HG02852 (cell line): ENCODE measurements at regions not wholly inside any gene's neighbourhood (a gene's known extent, or its start where the extent isn't known, plus 50 kb on each side); places are given as distances from the start of the nearest gene placed in this dataset.
"Not testable (repeated sequence)": the region's sequence is repeated elsewhere in the genome, so short reads cannot be mapped to it uniquely, and the experiment has no call there.

Source experiments
- ATAC-seq: cut with Tn5 transposase; IDR thresholded peaks from one replicate; pipeline ENCODE4 v1.9.1; 2021; ENCODE audit warnings: mild to moderate bottlenecking, moderate library complexity; ENCODE audit not compliant: unreplicated experiment

DNA sequence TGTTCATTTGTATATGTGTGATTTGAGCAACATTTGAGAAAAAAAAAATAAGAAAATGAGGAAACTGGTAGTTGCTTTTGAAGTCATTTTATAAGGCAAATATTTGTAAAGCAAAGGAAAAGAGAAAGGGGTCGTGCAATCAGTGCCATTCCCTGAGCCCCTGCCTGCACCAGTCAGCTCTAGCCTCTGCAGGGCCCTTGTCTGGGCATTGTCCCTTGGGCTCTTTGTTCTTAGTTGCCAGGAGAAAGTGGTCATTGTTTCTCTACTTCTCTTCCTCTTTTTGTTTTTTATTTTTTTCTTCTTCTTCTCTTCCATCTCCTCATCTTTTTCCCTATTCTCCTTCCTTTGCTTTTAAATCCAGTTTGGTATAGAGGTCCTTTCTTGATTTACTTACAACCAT, 175.3 kb upstream of the CREB1 start:
- ATAC-seq: no peak

DNA sequence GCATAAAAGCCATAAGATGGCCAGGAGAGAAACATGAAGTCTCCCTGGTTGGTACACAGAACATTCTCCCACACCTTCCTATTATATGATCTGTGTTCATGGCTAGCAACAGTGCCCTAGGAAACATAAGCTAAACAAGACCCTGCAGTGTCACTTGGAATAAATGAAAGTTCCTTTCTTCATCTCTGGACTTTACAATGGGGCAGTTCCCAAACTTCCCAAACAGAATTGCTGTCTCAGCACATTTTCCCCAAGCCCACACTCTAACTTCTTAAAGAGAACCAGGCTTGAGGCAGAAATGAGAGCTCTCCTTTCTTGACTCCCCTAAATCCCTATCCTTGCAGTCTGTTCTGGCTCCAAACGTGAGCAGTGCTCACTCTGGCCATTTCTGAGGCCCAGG, 173.2 kb upstream of the CREB1 start:
- ATAC-seq: no peak

DNA sequence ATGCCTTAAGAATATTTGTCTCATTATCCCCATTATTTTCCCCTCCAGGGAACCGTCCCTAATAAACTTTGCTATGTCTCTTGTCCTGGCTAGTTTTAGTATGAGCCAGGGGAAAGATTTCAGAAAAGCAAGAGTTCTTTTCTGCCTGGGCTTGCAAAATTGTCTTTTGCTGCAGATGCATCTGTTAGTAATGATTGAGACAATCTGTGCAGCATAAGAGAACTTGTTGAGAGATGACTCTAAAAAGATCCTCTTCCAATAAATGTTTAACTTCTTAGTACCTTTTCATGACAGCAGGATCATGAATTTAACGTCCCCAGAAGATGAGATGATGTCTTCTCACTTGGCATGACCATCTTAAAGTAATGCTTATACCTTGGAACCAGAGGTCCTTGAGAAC, 172.5 kb upstream of the CREB1 start:
- ATAC-seq: no peak

DNA sequence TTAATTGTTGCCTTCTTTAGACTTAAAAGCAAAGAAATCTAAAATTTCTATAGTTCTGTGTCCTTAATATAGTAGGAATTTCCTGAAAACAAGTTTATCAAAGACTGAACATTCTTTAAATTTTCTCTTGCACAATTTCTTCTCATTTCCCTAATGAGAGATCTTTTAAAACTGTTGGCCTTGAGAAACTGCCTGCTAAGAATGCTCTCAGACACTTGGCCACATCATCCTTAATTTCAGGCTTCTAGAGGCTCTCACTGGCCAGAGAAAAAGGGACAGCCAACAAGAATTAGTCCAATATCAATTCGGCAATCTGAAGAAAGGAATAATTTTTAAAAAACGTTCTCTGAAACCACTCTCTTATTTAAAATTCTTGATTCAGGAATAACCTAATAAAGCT, 167.0 kb upstream of the CREB1 start:
- no peak for ATAC-seq

DNA sequence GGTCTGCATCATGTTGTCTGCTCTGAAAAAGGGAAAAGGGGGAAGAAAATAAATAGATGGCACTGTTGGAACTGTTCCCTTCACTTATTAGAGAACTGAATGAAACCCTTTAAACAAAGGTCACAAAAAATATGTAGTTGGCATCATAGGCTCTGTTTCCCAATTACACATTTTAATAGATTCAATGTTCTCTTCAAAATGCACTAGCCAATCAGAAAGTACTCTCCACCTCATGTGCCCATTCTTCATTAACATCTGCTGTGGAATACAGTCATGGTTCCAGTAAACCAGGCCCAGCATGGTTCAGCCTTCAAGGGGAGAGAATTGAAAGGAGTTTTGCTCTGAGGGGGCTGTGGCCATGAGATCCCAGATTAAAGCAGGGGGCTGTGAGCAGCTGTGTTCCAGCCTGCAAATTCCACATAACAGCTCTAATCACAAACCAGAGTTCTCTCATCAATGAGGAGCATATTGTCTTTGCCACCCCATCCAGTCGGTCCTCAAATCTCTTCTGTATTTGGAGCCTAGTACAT, 165.9 kb upstream of the CREB1 start:
- no peak for ATAC-seq

DNA sequence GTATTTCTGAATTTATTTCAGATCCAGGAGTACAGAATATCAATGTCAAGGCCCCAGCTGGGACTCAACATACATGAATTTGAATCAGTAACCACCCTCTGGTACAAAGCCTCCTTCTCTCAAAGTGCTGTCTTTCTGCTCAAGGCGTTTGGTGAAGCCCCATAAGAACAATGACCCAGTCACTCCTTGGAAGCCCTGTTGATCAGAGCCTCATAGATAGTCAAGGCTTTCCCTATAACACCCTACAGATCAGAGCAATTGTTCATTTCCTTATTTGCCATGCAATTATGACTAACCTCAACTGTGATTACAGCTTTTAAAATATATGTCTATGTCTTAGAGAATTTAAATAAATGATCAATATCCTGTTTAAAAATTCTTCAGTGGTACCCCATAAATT, 159.1 kb upstream of the CREB1 start:
- no peak for ATAC-seq

DNA sequence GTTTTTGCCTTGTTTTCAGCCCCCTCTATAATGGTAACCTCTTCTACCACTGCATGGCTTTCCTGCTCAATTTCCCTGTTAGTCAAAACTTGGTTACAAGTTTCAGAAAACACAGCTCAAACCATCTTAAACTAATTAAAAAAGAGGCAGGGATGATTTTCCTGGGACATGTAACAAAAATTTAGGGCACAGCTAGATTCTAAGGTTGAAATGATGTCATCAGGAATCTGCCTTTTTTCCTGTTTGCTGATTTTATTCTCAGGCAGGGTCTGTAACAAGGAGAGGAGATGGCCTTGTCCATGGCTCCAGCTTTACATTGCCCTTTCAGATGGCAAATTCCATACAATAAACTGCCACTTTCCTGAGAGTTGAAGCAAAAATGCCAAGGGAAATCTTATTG, 157.9 kb upstream of the CREB1 start:
- no peak for ATAC-seq

DNA sequence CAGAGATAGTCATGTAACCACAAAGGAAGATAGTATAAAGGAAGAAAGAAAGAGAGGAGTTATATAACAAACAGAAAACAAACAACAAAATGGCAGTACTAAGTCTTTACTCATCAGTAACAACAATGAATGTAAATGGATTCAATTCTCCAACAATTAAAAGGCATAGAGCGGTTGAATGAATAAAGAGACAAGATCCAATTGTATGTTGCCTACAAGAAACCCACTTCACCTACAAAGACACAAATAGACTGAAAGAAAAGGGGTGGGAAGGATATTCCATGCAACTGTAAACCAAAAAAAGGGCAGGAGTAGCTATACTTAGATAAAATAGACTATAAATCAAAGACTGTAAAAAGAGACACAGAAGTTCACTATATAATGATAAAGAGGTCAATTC, 157.3 kb upstream of the CREB1 start:
- no peak for ATAC-seq

DNA sequence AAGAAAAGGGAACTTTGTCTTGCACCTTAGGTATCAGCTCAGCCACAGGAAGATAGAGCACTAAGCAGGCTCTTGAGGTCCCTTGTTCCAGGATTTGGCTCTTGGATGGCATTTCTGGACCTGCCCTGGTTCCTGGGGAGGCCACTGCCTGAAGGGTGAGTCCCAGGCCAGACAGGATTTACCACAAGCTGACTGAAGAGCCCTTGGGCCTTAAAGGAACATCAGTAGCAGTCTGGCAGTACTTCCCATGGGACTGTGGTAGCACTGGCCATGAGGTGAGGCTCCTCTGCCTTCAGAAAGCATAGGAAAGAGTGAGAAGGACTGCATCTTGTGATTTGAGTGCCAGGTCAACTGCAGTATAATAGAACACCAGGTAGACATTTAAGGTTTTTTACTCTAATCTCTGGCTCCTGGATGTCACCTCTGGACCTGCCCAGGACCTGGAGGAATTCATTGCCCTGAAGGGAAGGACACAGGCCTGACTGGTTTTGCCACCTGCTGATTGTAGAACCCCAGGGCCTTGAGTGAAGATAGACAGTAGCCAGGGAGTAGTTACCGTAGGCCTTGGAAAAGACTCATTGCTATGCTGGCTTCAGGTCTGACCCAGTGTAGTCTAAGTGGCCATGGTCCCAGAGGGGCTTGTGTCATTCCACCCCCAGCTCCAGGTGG, 154.4 kb upstream of the CREB1 start:
- ATAC-seq: no peak

DNA sequence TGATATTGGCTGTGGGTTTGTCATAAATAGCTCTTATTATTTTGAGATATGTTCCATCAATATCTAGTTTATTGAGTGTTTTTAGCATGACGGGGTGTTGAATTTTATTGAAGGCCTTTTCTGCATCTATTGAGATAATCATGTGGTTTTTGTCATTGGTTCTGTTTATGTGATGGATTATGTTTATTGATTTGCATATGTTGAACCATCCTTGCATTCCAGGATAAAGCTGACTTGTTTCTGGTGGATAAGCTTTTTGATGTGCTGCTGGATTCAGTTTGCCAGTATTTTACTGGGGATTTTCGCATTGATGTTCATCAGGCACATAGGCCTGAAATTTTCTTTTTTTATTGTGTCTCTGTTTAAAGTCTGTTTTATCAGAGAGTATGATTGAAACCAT, 151.1 kb upstream of the CREB1 start:
- not testable (repeated sequence) for ATAC-seq

DNA sequence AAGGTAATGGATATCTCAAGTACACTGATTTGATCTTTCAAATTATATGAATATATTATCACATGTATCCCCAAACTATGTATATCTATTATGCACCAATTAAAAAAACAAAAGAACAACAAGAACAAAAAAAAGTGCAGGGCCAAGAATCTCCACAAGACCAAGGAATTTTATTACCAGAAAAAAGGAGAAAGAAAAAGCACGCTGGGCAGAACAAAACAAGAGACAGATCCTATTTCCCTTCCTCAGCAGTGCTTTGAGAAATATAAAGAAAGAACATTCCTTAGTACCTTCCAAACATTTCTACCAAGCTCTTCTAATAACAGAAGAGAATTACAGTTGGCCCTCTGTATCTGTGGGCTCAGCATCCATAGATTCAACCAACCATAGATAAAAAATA, 144.7 kb upstream of the CREB1 start:
- no peak for ATAC-seq

DNA sequence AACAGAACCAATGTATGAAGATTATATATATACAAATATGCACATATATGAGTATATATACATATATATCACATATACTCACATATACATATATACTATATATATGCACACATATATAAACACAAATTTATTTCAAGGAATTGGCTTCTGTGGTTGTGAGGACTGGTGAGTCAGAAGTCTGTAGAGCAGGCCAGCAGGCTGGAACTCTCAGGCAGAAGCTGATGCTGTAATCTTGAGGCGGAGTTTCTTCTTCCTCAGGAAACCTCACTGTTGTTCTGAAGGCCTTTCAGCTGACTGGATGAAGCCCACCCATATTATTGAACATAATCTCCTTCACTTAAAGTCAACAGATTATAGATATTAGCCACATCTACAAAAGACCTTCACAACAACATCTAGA, 143.9 kb upstream of the CREB1 start:
- ATAC-seq: no peak

DNA sequence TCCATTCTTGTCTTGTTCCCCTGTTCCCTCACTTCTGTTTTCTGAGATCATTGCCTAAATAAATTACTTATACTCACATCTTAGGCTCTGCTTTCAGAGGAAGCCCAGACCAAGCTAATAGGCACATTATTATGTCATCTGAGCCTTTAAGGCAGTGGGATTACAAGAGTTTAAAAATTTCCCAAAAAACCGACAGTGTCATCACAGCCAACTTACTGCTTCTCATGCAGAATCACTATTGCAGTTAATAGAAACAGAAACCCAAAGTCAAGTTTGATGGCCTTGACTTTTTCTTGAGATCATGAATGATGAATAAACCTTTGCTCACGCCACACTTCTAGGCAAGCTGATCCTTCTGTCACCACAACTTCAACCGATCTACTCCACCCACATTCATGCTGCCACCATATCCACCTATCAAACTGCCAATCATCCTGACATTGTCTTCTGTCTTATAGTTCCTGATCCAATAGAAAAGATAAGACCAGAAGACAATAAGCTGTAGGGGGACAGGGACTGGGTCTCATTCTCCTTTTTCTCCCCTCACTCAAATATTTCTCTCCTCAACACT, 142.7 kb upstream of the CREB1 start:
- no peak for ATAC-seq

DNA sequence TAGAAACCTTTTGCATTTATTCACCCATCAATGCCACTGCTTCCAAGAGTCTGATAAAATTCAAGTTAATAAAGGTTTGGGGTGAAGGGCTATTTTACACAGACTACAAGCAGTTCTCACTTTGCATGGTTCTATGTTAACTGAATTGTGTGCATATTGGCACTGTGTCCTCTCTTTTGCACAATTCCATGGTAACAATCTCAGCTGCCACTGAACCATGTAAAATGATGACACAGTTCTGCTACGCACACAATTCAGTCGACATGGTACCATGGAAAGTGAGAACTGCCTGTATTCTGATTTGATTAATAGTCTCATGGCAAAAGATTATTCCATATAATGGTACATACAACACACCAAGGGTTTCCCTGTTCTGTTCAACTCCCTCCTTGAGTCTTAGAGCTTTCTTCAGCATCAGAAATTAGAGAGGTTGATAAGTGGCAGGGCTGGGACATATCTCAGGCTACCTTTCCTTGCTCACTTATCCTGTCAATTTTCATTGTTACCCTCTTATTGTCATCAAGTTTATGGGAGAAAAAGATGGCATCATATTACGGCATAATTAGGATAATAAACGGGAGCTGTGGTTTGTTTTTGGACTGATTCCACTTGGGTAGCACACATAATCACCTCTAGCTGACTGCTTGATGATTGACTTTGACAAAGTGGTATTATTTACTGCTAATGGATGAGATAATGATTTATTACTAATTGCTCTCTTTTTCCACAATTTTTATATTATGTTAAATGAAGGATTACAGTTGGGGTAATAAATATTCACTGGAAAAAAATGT, 139.3 kb upstream of the CREB1 start:
- ATAC-seq: no peak

DNA sequence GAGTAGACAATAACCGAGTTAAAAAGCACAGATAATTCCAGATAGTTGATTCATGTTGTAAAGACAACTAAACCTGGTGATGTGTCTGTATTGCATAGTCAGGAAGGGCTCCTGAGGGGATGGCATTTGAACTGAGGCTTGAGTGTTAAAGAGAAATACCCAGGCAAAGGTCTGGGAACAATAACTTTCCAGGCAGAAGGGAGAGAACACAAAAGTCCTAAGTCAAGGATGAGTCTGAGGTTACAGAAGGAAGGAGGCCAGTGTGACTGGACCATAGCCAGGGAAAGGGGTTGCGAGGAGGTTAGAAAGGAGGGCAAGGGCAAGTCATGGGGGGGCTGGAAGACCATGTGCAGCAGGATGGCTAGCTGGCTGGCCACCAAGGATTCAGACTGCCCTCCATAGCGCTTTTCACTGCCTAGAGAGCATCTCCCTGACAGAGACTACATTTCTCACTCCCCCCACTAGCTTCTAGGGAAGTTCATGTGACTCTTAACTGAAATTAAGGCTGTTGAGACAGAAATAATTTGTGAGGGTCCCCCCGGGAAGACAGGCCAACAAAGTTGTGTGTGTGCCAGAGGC, 135.5 kb upstream of the CREB1 start:
- no peak for ATAC-seq

DNA sequence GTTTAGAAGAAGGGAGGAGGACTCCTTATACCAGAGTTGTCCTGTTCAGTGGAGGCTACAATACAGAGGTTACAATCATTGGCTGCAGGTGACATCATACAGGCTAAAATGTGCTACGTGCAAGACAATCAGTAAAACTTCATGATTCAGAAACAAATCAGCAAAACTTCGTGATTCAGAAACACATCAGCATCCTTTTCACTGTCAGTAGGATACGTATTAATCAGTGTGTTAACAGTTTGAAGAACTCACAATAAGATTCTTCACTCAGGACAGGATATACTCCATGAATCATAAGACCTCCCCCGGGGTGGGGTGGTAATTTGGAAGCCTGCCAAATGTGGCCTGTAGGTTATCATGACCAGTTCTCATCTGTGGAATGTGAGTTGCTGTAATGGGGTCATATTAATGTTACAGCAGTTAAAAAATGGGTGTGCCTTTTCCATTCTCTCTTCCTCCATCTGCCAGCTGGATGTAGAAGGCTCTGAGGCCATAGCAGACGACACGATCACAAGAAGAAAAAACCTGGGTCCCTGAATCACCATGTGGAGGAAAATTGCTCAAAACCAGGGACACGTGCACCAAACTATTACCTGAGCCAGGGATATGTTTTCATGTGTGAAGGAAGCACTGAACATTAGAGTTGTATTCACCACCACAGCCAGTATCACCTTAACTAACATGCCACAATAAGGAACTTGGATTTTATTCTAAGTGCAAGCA, 134.8 kb upstream of the CREB1 start:
- no peak for ATAC-seq

DNA sequence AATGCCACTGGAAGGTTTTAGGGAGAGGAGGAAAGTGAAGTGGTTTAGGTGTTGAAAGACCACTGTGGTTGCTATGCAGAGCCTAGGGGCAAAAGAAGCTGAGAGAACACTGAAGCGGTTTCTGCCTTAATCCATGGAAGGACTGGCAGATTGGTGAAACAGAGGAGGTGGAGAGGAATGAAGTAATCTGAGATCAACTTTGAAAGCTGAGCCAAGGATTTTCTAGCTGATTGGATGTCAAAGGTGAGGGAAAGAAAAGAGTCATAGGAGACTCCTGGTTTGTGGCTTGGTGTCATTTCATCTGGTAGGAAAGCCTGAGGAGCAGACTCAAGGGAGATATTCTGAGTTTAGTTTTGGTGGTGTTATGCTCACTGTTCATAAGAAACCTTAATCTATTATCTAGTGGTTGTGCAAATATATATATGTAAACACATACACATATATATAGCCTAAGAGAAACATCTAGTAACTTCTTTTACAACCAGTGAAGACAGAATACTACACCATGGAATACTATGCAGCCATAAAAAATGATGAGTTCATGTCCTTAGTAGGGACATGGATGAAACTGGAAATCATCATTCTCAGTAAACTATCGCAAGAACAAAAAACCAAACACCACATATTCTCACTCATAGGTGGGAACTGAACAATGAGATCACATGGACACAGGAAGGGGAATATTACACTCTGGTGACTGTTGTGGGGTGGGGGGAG, 134.1 kb upstream of the CREB1 start:
- ATAC-seq: no peak

DNA sequence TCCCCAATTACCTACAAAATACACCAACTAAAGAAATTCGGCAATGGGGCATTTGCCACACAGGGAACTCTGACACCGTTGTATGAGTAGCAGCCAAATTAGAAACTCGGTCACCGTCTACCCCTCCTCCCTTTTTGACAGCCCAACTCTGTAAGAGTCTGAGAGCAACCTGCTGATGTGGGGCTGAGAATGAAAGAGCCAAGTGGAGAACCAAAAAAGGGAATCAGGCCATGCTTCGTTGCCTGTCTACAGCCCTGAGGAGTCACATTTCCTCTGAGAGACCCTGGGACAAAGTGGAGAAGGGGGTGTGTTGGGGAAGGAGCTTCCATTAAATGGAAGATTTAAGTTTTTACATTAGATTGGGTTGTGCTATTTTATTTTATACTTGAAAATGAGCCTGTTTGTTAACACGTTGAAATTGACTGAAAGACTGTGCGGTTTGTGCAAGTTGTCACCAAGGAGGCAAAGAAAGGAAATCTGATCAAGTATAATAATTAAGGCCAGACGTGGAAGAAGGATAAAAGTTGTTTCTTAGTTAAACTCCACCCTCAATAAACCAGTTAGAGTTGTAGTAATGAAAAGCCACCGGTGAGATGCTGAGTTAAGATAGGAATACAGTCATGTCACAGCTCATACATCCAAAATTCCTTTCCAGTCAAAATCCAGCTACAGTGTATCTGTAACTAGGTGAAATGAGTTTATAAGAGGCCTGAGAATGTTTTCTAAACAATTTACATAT, 131.7 kb upstream of the CREB1 start:
- ATAC-seq: no peak

DNA sequence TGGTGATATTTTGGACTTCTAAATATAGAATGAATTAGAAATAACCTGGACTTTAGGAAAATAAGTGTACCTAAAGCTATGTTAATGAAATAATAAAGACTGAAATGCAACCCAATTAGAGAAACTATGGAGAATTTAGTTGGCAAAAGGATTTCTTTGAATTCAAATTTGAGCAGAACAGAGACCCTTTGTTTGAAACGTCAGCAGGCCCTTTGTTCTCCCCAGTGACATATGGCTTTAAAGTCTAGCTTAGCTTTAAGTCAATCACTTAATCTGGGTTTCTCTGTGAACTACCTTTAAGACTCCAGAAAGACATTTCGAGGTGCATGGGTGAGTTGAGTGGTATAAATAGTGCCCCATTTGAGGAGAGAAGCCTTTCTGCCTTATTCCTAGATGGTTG, 130.5 kb upstream of the CREB1 start:
- ATAC-seq: no peak

DNA sequence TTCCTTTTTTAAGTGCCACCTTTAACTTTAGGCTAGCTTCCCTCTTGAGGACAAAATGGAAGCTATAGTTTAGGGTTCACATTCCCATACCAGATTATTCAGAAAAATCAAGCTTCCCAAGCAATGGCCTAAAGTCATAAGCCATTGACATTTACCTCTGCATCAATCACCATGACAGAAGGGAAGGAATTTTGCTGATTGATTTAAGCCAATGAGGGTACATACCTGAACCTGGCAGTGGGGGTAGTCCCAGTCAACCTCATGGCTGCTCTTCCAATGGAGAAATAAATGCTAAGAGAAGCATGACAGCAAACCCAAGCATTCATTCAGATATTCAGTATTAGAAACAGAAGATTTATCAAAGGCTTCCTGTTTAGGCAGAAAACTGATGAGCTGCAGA, 128.4 kb upstream of the CREB1 start:
- ATAC-seq: no peak
